Putamen (tissue), 1 donor: ENCODE measurements at regions not wholly inside any gene's neighbourhood (a gene's known extent, or its start where the extent isn't known, plus 50 kb on each side); places are given as distances from the start of the nearest gene placed in this dataset.

Experiments used
- DNase-seq: peaks from one replicate; pipeline ENCODE4 v3.0.0-alpha.2; 2016; ENCODE audit warnings: low spot score

DNA sequence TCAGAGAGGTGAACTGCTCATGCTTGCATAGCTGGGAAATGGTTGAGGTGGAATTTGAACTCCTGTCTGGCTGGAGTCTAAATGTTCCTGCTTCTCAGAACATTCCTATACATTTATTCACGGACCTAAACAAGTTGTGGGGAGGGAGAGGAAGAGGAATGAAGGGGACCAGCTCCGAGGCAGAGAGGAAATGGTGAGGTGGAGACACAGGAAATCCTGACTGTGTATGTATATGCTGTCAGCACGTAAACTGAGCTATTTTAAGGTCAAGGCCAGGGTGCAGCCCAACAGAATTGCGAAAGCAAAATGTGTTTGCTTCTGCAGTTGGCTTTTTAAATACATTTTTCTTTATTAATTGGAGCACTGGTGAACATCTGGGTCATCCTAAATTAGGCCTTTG, 74.1 kb upstream of the POMGNT2 start:
- no peak for DNase-seq

DNA sequence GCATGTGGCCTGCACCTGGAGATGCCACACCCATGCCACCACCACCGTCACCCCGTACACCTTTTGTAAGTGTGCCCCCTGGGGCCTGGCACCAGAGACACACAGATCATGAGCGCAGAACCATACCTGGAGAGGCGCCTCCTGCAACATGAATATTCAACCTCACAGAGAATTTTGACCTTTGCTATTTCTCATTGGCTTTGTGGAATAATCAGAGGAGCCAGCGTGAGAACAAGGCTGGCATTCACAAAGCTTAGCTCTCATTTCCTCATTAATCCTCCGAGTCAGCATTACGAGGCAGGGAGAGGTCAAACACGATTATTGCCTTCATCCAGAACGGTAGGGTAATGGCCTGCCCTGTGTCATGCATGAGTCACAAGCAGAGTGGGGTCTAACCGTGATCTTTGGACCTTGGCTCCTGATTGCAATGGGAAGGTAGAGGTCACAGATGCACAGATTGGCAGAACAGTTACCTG, 73.0 kb upstream of the POMGNT2 start:
- no peak for DNase-seq

DNA sequence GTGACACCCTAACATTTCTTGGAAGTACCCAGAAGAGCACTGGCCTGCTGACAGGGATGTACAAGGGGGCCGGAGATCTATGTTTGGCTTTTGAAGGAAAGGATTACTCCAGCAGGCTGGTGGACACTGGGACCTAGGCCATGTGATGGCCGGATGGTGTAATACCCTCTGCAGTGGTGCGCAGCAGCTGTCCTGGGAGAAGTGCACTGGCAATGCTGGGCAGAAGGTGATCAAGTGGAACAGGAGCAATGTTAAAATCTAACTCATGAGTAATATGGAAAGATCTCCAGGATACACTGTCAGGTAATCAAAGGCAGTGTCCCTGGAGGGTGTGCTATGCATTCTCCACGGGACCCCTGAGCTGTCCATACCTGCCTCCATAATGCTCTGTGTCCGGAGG, 71.2 kb upstream of the POMGNT2 start:
- no peak for DNase-seq

DNA sequence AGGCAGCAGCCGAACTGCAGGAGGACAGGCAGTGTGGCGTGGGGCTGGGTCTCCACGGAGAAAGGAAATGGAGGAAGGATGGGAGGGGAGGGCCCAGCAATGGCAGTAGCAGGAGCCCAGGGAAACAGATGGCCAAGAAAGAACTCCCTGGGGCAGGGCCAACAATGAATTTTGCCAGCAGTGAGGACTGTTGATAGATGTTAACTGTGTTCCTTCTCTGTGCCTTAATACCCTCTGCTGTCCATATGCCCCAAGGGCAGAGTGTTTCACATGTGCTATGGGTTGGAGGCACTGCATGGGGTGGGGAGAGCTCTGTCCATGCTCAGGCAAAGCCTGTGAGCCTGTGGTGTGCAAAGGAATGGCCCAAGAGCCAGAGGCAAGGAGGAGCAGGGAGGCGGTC, 70.8 kb upstream of the POMGNT2 start:
- DNase-seq = no peak

DNA sequence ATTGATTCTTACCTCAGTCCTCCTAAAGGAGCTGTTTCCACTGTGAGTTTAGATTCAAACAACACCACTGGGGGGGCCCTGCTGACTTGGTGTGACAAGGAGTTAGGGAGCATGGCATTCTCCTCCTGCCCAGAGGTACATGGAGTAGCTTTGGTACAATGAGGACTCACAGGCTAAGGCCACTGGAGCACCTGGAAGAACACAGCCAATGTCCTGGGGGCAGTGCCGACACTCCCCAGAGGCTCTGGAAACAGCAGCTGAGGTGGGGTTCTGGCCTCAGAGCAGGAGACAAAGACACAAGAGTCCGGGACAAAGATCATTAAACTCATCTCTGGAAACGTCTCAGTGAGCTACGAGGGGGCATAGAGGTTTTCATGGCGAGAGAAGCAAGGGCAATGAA, 69.7 kb upstream of the POMGNT2 start:
- no peak for DNase-seq

DNA sequence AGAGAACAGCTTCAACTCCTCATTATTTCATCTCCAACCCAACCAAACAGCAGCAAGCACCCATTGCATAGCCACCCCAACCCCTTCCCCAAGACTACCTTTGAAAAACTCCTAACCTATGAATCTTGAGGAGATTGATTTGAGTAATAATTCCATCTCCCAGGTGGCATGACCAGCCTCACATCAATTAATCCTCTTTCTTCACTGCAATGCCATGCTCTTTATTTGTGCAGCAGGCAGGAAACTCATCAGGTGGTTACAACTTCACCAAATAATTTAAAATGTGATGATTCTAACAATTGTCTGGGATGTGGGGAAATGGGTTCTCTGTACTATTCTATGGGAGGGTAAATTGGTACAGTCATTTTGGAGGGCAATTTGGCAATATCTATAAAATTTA, 68.1 kb upstream of the POMGNT2 start:
- no peak for DNase-seq

DNA sequence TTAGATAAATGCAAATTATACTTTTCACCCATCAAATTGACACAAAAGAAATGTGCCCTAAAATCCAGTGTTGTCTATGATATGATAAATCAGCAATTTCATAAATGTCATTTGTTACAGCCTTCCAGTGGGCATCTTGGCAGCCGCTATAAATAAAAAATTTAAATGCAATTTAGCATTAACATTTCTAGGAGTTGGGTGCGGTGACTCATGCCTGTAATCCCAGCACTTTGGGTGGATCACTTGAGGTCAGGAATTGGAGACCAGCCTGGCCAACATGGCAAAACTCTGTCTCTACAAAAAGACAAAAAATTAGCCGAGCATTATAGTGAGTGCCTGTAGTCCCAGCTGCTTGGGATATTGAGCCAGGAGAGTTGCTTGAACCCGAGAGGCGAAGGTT, 65.9 kb upstream of the POMGNT2 start:
- no peak for DNase-seq

DNA sequence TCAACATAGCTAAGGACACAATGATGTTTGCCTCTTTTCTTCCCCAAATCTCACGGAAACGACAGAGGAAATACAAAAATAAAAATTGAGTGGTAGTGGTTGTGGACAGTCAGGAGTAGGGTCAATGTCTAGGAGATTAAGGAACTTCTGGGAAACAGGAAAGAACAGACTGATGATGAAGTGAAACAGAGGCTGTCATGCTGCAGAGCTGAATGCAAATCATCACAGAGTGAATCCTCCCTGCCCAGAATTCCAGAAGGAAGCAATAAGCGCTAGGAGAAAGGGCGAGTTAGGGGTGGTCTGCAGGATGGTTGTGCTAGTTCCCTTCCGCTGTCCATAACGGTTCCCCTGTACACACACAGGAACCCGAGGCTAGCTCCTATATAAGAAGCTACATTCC, 64.7 kb upstream of the POMGNT2 start:
- DNase-seq = no peak

DNA sequence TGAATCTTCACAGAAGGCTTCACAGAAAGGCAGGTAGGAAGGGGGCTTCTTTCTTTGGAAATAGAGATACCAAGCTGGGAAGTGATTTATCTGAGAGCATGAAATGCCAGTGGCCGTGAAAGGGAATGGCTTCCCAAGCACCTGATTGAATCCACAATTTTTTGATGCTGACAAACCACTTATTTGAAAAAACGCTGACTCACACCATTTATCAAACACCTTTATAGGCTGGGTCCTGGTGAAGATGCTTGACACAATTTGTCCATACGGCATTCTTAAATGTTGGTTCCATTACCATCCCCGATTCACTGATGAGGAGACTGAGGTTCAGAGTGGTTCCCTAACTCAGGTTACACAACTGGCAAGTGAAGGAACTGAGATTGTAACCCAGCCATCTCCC, 64.1 kb upstream of the POMGNT2 start:
- no peak for DNase-seq

DNA sequence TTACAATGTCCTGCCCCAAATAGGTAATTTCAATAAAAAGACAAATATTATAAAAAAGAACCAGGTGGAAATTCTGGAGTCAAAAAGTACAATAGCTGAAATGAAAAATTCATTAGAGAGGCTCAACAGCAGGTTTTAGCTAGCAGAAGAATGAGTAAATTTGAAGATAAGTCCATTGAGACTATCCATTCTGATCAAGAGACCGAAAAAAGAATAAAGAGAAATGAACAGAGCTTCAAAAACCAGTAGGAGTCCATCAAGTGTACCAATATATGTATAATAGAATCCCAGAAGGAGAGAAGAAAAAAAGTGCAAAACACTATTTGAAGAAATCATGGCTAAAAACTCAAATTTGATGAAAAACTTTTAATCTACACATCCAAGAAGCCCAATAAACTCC, 60.5 kb upstream of the POMGNT2 start:
- DNase-seq = no peak

DNA sequence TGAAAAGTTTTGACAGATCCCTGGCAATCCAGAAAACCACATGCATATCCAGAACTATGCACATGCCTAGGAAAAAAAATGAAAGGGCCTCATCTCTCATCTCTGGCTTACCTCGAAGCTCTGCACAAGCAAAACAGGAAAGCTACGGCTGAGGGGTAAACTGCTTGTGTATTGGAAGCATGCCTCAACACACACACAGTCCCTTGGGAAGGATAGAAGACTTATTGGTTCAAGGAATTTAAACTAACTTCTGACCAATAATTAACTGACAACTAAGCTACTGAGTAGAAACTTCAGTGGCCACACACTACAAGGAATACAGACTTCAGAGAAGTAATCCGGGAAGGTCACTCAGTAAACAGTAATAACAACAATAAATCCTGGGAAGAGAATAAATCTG, 59.9 kb upstream of the POMGNT2 start:
- DNase-seq = no peak

DNA sequence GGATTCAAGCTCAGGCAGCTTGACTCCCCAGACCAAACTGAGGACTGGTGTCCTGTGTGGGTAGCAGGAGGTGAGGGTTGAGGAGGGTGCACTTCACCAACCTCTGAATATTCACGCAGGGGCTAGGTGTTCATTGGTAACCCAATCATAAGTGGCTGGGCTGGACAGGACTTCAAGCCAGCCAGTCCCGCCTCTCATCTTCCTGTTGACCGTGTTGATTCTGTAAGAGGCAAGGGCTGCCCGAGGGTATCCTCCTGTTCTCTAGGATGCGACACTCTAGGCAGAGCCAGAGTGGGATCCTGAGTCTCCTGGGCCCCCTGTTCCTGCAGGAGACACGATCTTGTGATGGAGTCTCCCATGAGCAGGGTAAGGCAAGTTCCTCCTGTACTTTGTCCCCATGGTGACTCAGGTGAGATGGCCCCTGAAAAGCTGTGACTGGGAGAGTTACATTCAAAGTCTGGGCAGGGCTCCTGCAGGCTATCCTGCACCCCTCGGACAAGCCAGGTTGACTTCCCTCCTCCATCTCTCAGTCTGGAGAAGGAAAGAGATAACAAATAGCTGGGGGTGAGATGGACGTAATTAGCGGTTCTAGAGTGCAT, 58.1 kb upstream of the POMGNT2 start:
- DNase-seq = no peak

DNA sequence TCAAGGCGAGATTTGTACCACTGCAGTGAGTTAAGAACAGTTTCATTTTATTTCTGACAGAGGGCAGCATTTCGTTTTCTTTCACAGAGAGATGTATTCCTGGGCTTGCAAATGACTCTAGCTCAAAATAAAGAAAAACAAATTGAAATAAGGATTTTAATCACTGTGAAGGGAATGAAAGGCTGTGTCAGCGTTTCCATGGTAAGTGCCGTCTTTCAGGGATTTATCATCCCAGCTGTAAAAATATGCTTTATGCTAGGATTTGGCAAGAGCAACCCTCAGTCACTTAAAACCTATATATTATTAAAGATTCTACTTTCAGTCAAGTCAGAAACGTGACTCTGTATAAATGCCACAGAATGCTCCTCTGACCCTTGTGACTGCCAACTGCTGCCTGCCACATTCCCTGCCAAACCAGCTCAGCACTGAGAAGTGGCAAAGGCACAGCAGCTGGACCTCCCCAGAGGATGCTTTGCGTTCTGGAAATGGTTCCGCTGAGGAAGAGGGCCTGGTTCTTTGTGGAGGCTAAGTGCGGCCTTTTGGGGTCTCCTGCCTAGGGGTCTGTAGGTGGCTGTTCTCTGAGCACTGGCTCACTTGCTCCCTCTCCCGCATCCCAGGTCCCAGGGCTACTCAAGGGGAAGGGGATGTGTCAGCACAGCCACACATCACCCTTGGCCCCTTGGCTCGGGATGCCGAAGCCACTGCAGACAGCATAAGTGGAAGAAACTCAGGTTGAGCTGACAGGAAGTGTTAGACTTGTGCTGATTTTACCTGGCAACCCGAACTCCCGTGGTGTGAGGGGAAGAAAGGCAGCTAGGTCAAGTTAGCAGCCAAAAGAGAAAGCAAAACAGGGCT, 56.6 kb upstream of the POMGNT2 start:
- peak; percentile 23 for DNase-seq

DNA sequence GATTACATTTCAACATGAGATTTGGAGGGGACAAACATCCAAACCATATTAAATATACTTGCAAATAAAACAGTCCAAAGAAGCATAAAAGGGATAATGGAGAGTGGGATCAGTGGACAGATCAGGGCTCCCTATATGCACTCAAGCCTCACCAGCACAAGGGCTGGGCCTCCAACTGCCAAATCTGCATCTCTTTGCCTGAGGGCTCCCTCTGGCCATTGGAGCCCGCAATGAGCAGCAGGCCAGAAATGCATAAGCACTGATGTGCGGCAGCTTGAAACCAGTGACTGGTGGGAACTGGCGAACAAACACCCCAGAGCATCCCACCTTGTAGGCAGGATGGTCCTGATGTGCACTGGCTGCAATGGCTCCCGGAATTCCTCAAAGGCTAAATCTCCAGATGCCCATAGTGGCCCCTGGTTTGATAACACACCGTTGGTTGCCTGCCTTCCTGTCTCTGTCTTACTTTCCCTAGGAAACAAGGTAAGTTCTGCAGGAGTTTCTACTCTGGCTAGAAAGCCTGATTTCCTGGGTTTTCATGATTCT, 55.9 kb upstream of the POMGNT2 start:
- DNase-seq = no peak

DNA sequence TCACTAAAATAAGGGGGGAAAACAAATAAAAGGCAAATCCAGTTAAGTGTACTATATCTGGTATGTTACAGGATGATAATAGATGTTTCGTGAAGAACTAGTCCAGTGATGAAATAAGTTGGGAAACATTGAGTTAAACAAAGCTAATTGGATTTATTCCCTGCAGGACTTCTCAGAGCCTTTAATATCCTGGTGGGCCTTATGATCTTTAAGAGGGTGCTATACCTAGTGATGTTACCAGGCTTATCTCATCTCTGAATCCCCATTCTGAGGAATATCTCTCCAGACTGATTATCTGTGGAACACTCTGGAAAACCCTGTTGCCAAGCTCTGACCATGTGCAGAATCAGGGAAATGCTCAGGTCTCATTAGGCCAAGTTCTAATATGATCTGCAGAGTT, 54.8 kb upstream of the POMGNT2 start:
- no peak for DNase-seq

DNA sequence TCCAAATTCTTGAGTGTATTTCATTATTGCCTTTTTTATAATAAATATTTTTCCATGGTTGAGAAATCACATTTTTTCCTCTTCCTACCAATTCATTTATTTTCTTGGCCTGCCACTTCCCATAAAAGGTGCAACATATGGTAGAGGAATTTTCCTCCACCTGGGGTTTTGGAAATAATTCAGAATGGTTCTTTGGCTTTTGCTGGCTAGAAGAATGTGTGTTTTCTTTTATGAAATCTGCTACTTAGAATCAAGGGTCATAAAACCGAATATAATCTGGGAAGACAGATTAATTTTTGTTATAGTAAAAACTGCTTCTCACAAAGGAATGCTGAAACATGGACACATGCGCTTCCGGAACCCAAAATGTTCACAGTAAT, 54.0 kb upstream of the POMGNT2 start:
- no peak for DNase-seq

DNA sequence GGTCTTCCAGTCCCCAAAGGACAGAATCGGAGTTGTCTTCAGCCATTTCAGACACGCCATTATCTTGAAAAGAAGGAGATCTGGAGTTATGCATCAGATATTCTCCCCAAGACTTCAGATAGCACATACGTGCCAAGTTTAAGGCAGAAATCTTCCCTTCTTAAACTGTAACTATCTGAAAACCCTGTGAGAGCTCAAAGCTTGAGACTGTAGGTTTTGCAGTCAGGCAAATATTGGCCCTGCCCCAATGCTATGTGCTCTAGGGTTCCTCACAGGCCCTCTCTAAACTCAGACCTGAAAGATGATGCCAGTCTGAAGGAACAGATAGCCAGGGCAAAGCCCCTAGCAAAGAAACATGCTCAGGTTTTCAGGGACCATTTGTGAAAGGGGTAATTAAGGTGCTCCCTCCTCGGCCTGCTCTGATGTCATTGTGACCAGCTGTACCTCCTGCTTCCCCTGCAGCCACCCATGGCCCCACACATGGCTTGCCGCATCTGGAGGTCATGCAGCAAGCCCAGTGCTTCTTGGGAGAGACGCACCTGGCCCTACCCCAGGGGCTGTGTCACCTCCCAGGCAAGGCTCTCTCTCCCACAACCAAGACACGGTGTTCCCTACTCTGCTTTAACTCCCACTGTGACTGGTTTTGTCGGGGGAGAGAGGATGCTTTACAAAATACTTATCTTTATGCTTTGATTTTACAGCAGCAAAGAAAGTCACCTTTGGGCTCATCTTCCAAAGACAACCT, 53.4 kb upstream of the POMGNT2 start:
- DNase-seq = no peak

DNA sequence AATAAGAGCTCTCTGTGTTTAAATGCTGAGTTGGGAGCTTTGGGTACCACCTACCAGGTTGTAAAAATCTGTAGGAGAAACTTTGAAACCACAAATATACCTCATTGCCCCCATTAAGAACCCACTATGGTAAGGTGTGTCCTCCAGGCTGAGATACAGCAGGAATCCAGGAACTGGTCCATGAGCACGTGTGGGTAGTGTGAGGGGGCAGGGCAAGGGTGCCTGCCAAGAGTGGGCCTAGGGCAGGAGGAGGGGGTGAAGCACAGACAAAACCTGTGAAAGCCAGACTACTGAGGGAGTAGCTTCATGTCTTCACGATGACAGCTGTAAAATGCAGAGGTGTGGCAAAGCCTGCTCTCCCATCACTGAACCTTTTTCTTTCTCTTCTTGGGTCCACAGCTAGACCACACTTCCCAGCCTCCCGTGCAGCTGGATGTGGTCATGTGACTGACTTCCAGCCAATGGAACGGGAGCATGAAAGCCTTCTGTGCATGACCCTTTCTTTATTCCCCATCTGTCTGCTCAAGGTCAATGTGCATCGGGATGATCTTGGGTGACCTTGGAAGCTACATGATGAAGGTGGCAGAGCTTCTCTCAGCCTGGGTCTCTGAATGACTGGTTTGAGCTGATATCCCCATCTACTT, 51.1 kb upstream of the POMGNT2 start:
- DNase-seq = no peak

DNA sequence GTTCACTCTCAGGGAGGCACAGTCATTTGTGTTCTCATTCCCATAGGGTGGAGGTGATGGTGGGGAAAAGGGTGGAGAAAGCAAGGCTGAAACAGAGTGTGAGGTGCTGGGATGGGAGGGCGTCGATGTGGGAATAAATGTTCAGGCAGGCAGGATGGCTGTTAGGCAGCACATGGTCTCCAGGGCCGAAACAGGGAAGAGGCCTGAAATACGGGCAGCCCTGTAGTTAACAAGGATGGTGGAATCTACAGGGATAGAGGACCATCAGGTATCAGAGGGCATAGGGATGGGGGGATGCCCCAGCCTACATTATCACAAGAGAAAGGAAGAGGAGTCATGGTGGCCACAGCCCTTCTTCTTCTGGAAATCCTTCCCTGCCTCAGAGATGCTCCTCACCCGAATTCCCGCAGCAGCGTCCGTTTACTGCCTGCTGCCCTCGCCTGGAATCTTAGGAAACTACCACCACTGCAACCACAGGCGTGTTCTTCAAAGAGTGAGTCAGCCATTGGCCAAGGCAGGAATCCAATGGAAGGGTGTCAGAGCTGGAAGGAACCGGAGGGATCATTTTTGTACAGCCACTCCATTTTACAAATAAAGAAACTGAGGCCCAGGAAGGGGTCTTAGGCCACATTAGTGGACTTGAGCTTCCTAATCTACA, 49.7 kb upstream of the POMGNT2 start:
- peak; percentile 49 for DNase-seq
